HEK293T (cell line): ENCODE measurements at regions not wholly inside any gene's neighbourhood (a gene's known extent, or its start where the extent isn't known, plus 50 kb on each side); places are given as distances from the start of the nearest gene placed in this dataset.

Experiments
- CTCF ChIA-PET: fragments of 350-600 bp; formaldehyde crosslinking; extraction: SDS; loops from one replicate; lab custom pipeline; 2021; ENCODE audit warnings: antibody characterized with exemption, inconsistent platforms; lab: Yijun Ruan, JAX
- POLR2A ChIA-PET: fragments of 350-600 bp; formaldehyde crosslinking; extraction: SDS; loops from one replicate; lab custom pipeline; 2020; ENCODE audit warnings: antibody characterized with exemption, inconsistent platforms; lab: Yijun Ruan, JAX
- DNase-seq: peaks from one replicate; pipeline ENCODE4 v3.0.0; 2012; ENCODE audit warnings: mixed read lengths; ENCODE audit errors: extremely low spot score
- ARNT ChIP-seq: fragments of 450-650 bp; IDR thresholded peaks from 2 replicates; pipeline ENCODE4 v1.6.1; 2017; ENCODE audit warnings: mild to moderate bottlenecking
- BHLHE40 ChIP-seq: fragments of 450-650 bp; IDR thresholded peaks from 2 replicates; pipeline ENCODE4 v1.6.1; 2016; ENCODE audit warnings: mild to moderate bottlenecking, moderate library complexity, borderline replicate concordance
- CTBP1 ChIP-seq: fragments of 450-650 bp; IDR thresholded peaks from 2 replicates; pipeline ENCODE4 v1.6.1; 2016; ENCODE audit warnings: borderline replicate concordance
- ELF4 ChIP-seq: fragments of 450-650 bp; IDR thresholded peaks from 2 replicates; pipeline ENCODE4 v1.6.1; 2017; ENCODE audit warnings: antibody characterized with exemption
- FOXA1 ChIP-seq: fragments of 450-650 bp; IDR thresholded peaks from 2 replicates; pipeline ENCODE4 v1.6.1; 2016; ENCODE audit warnings: mild to moderate bottlenecking
- FOXK2 ChIP-seq: fragments of 450-650 bp; IDR thresholded peaks from 2 replicates; pipeline ENCODE4 v1.6.1; 2016; ENCODE audit warnings: mild to moderate bottlenecking
- FOXM1 ChIP-seq: fragments of 450-650 bp; IDR thresholded peaks from 2 replicates; pipeline ENCODE4 v1.6.1; 2017; ENCODE audit warnings: mild to moderate bottlenecking, borderline replicate concordance
- HDGF ChIP-seq: fragments of 450-650 bp; IDR thresholded peaks from 2 replicates; pipeline ENCODE4 v1.6.1; 2017; ENCODE audit warnings: antibody characterized with exemption, borderline replicate concordance
- L3MBTL2 ChIP-seq: fragments of 450-650 bp; conservative IDR thresholded peaks from 2 replicates; pipeline ENCODE4 v1.6.1; 2016; ENCODE audit warnings: mild to moderate bottlenecking
- LEF1 ChIP-seq: fragments of 450-650 bp; IDR thresholded peaks from 2 replicates; pipeline ENCODE4 v1.6.1; 2017; ENCODE audit warnings: mild to moderate bottlenecking, borderline replicate concordance
- NFRKB ChIP-seq: fragments of 450-650 bp; IDR thresholded peaks from 2 replicates; pipeline ENCODE4 v1.6.1; 2016; ENCODE audit warnings: mild to moderate bottlenecking, moderate library complexity
- SP1 ChIP-seq: fragments of 450-650 bp; IDR thresholded peaks from 2 replicates; pipeline ENCODE4 v1.6.1; 2017
- SUZ12 ChIP-seq: fragments of 450-650 bp; IDR thresholded peaks from 2 replicates; pipeline ENCODE4 v1.6.1; 2016; ENCODE audit warnings: mild to moderate bottlenecking
- TARDBP ChIP-seq: fragments of 450-650 bp; IDR thresholded peaks from 2 replicates; pipeline ENCODE4 v1.6.1; 2016
- ZNF384 ChIP-seq: fragments of 450-650 bp; IDR thresholded peaks from 2 replicates; pipeline ENCODE4 v1.6.1; 2016
- TF ChIP-seq, protein P1 (sequence below): fragments of 450-650 bp; IDR thresholded peaks from 2 replicates; pipeline ENCODE4 v1.6.1; 2016

DNA sequence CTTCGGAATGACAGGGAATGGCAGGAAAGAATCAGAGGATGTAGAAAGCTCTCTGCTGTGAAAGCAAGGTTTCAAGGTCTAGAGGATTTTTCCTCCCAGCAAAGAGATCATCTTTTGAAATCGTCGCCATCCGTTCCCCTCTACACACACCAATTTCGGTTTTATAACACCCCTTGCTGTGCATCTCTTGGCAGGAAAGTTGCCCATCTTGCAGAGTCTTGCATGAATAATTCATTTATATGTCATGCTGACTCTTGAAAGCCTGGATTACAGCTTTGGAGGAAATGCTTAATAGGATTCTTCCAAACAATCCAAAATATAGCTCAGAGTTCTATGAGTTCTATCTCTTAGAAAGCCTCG is 262.7 kb downstream of the CHL1 start:
- POLR2A ChIA-PET = no interaction called here
- CTCF ChIA-PET = interaction anchor here (0.6 to 1.1 kb wide), 2 partner anchors 9 to 67 kb away, joined by 3 read pairs; no protein-coding TSS in a partner anchor
- DNase-seq = no peak
- TF ChIP-seq FOXM1 (no peak), FOXK2 (no peak), L3MBTL2 (no peak), ELF4 (no peak), BHLHE40 (no peak), LEF1 (no peak), FOXA1 (no peak), SP1 (no peak), HDGF (no peak), CTBP1 (no peak), ARNT (no peak), ZNF384 (no peak), TARDBP (no peak), NFRKB (no peak), SUZ12 (no peak)
- TF ChIP-seq, protein P1, sequence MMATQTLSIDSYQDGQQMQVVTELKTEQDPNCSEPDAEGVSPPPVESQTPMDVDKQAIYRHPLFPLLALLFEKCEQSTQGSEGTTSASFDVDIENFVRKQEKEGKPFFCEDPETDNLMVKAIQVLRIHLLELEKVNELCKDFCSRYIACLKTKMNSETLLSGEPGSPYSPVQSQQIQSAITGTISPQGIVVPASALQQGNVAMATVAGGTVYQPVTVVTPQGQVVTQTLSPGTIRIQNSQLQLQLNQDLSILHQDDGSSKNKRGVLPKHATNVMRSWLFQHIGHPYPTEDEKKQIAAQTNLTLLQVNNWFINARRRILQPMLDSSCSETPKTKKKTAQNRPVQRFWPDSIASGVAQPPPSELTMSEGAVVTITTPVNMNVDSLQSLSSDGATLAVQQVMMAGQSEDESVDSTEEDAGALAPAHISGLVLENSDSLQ = no peak

DNA sequence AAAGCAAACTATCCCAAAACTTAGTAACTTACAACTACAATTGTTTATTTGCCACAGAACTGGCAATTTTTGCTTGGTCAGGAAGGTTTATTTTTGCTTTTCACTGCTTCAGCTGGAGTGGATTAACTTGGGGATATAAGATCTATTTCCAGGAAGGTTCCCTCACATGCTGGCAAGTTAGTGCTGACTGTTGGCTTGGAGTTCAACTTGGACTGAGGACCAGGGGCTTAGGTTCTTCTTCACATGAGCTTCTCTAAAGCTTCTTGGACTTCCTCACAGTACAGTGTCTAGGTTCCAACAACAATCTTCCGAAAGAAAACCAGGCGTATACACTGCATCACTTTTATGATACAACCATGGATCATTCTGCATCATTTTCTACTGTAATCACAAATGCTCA is 264.4 kb downstream of the CHL1 start:
- TF ChIP-seq ARNT = no peak
- TF ChIP-seq L3MBTL2 = no peak
- TF ChIP-seq BHLHE40 = no peak
- TF ChIP-seq ZNF384 = no peak
- no peak for TF ChIP-seq SP1
- TF ChIP-seq FOXK2 = no peak
- TF ChIP-seq SUZ12 = no peak
- no peak for TF ChIP-seq TARDBP
- no peak for TF ChIP-seq FOXA1
- POLR2A ChIA-PET = no interaction called here
- no peak for DNase-seq
- CTCF ChIA-PET = no interaction called here

DNA sequence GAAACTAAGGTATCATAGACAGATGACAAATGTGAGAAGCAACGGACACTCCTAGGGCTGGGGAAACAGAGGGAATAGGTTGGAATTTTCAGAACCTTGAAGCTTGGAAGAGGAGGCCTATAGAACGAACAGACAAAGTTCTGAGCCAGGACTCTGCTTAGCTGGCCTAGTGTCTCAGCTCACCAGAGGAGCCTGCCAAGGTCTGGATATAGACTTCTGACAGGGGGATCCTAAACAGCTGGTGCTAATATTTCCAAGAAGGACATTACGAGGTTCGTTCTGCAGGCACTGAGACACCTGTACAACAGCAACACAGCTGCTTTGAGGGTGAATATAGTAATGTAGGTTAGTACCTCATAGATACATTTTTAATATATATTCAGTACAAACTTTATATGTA is 266.3 kb downstream of the CHL1 start:
- DNase-seq = no peak
- TF ChIP-seq FOXK2 (no peak), BHLHE40 (no peak), HDGF (no peak), FOXA1 (no peak), TARDBP (no peak), SP1 (no peak), LEF1 (no peak), SUZ12 (no peak), ELF4 (no peak)
- ChIA-PET CTCF (no interaction called here), POLR2A (no interaction called here)

DNA sequence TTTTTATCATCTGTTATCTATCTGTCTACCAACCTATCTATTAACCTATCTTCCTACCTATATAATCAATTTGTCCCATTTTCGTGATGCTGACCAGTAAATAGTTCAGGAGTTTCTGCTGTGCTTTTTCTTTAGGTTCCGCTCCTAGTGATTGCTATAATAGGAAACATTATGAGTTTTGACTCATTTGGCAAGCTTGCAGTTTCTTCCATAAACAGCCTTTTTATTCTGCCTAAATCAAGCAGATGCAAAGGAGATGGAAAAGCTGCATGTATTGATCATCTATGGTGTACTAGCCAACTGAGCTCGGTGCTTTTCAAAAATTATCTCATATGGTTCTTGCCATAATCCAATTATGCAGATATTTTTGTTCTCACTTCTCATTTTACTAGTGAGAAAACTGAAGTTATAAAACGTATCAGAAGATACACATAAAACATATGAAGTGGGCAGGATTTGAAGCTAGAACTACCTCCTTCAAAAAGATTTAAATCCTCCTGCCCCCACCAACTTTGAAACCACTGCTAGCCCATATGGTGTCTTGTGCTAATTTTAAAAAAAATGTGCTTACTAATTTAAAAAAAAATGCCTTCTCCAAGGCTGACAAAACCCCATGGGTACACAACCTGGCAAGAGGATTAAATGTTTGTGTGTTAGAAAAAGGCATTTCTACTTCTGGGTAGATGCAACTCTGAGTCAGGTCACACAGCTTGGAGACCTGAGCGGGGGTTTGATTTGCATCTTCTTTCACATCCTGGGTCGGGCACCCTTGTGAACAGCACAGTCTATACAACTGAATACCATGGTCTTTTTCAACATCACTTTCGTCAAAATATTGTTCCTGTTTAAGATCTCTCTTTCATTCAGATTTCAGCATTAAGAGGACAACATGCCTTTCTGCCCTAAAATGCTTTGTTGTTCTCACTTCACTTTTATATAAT is 267.0 kb downstream of the CHL1 start:
- POLR2A ChIA-PET = no interaction called here
- TF ChIP-seq CTBP1 (no peak), FOXK2 (no peak), SP1 (no peak), FOXA1 (no peak), ARNT (no peak), ELF4 (no peak), L3MBTL2 (no peak), ZNF384 (no peak), LEF1 (no peak), NFRKB (no peak), BHLHE40 (no peak), FOXM1 (no peak), TARDBP (no peak)
- TF ChIP-seq, protein P1 = no peak
- CTCF ChIA-PET = no interaction called here
- no peak for DNase-seq

DNA sequence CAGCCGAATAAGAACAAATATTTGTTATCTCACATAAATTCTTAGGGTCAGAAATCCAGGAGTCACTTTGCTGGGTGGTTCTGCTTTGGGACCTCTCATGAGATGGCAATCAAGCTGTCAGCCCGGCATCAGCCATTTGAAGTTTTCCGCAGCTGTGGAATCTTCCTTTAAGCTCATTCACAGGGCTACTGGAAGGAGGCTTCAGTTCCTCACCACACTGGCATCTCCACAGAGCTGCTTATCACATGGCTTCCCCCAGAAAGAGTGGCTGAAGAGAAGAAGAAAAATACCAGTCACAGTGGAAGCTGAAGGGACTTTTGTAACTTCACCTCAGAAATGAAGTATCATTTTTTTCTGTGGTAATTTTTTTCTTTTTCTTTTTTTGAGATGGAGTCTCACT is 267.7 kb downstream of the CHL1 start:
- ChIA-PET CTCF (no interaction called here), POLR2A (no interaction called here)
- TF ChIP-seq LEF1 = no peak
- no peak for TF ChIP-seq FOXK2
- no peak for TF ChIP-seq ARNT
- TF ChIP-seq, protein P1 = no peak
- no peak for TF ChIP-seq SP1
- no peak for TF ChIP-seq HDGF
- TF ChIP-seq SUZ12 = no peak
- TF ChIP-seq NFRKB = no peak
- TF ChIP-seq TARDBP = no peak
- no peak for TF ChIP-seq BHLHE40
- TF ChIP-seq FOXA1 = no peak
- TF ChIP-seq L3MBTL2 = no peak
- no peak for TF ChIP-seq FOXM1
- DNase-seq = no peak

DNA sequence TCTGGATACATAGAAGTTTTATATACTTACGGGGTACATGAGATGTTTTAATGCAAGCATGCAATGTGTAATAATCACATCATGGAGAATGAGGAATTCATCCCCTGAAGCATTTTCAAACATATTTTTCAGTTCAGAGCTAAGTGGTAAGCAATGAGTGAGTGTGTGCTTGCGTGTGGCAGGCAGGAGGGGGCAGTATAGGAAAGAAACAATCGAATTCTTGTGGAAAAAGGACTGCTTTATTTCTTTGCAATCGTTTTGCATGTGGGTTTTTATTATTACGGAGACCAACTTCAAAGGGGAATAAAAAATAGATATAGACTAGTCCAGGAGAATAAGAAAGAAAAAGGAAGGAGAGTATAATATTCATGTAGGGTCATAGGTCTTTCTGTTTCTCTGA is 271.6 kb downstream of the CHL1 start:
- TF ChIP-seq NFRKB = no peak
- TF ChIP-seq ZNF384 = no peak
- no peak for TF ChIP-seq FOXK2
- no peak for TF ChIP-seq BHLHE40
- no peak for TF ChIP-seq ELF4
- TF ChIP-seq TARDBP = no peak
- TF ChIP-seq CTBP1 = no peak
- TF ChIP-seq SUZ12 = no peak
- TF ChIP-seq, protein P1 = no peak
- TF ChIP-seq ARNT = no peak
- TF ChIP-seq HDGF = no peak
- TF ChIP-seq L3MBTL2 = no peak
- no peak for TF ChIP-seq FOXM1
- TF ChIP-seq SP1 = no peak
- ChIA-PET POLR2A (no interaction called here), CTCF (interaction anchor here (0.8 kb wide), 2 partner anchors 9 to 15 kb away, joined by 3 to 5 read pairs; no protein-coding TSS in a partner anchor)
- DNase-seq = peak; percentile 8
